GM12891 (cell line): ENCODE measurements at regions not wholly inside any gene's neighbourhood (a gene's known extent, or its start where the extent isn't known, plus 50 kb on each side); places are given as distances from the start of the nearest gene placed in this dataset.

Experiments used
- DNase-seq: peaks from one replicate; pipeline ENCODE4 v3.0.0; 2011; ENCODE audit warnings: low spot score; ENCODE audit not compliant: insufficient read length
- FAIRE-seq: peaks from 2 replicates; lab custom pipeline; 2011; peaks lifted over from hg19 to GRCh38; lab: Jason Lieb, UNC
- PAX5 ChIP-seq: IDR thresholded peaks from 2 replicates; pipeline ENCODE4 v1.6.1; 2011; ENCODE audit warnings: low read length, moderate library complexity, mild to moderate bottlenecking; ENCODE audit not compliant: insufficient read depth, severe bottlenecking
- POLR2A ChIP-seq: IDR thresholded peaks from 2 replicates; pipeline ENCODE4 v1.6.1; 2011; ENCODE audit warnings: low read depth, low read length, control low read depth
- POLR2AphosphoS5 ChIP-seq: IDR thresholded peaks from 2 replicates; pipeline ENCODE4 v1.6.1; 2011; ENCODE audit warnings: low read depth, low read length, control low read depth
- POU2F2 ChIP-seq: IDR thresholded peaks from 2 replicates; pipeline ENCODE4 v1.6.1; 2011; ENCODE audit warnings: low read depth, mild to moderate bottlenecking, control low read depth, low read length, moderate library complexity
- SPI1 ChIP-seq: IDR thresholded peaks from 2 replicates; pipeline ENCODE4 v1.6.1; 2011; ENCODE audit warnings: low read depth, low read length, control low read depth
- TAF1 ChIP-seq: IDR thresholded peaks from 2 replicates; pipeline ENCODE4 v1.6.1; 2011; ENCODE audit warnings: low read depth, low read length, control low read depth

DNA sequence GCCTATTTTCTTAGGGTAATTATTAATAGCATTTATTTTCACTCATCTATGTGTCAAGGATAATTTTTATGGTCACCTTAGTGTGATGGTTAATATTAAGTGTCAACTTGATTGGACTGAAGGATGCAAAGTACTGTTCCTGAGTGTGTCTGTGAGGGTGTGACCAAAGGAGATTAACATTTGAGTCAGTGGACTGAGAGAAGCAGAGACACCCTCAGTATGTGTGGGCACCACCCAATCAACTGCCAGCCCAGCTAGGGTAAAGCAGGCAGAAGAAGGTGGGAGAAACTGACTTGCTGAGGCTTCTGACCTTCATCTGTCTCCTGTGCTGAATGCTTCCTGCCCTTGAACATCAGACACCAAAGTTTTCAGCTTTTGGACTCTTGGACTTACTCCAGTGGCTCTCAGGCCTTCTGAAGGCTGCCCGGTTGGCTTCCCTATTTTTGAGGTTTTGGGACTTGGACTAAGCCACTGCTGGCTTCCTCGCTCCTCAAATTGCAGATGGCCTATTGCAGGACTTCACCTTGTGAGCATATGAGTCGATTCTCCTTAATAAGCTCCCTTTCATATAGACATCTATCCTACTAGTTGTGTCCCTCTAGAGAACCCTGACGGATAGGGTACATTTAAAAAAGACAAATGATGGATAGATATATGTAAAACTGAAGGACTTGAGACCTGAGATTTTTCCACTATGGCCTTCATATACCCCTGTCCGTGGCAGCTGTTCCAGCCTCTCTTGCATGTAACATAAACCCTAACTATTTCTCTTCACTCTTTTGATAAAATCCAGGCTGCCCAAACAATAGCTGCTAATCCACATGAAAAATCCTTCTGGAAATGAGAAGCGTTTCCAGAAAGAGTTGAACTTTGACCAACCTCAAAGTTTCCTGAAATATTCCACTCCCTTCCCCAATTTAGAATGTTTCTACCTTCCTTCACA is 62.1 kb upstream of the RGS17 start:
- no peak for DNase-seq
- TF ChIP-seq TAF1, result no peak
- TF ChIP-seq PAX5, result no peak
- no peak for FAIRE-seq

DNA sequence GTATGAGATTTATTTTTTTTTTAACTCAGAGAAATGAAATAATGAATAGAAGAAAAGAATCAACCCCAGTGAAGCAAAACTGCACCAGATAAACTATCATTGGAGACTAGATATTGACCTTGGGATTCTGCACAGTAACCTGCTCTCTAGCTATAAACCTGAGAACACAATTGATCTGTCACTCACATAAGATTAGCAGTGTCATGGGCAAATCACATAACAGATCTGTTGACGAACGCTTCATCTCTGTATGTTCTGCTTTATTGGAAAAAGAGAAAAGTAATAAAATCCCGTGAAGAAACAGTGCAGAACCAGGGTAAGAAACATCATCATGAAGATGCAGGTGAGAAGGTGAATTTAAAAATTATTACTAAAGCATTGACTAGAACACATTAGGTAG is 52.8 kb upstream of the RGS17 start:
- DNase-seq, result no peak
- TF ChIP-seq TAF1 (no peak), PAX5 (no peak), POU2F2 (no peak), POLR2AphosphoS5 (no peak), SPI1 (no peak), POLR2A (no peak)
- no peak for FAIRE-seq
